Mesendoderm (in vitro differentiated cells): ENCODE measurements at regions not wholly inside any gene's neighbourhood (a gene's known extent, or its start where the extent isn't known, plus 50 kb on each side); places are given as distances from the start of the nearest gene placed in this dataset.
A peak's percentile ranks its signal among the peaks of the same experiment; 100 is the strongest.

Experiments used
- DNase-seq: peaks from one replicate; pipeline ENCODE4 v3.0.0; 2013
- H2AK5ac ChIP-seq: 2 replicates; pipeline ENCODE4 v1.6.1; 2013; ENCODE audit warnings: low read length, inconsistent platforms
- H2BK120ac ChIP-seq: 2 replicates; pipeline ENCODE4 v1.6.1; 2013; ENCODE audit warnings: low read depth, mild to moderate bottlenecking, low read length, moderate library complexity, mixed read lengths
- H2BK15ac ChIP-seq: replicated peaks from 2 replicates; pipeline ENCODE4 v1.6.1; 2013; ENCODE audit warnings: low read depth, mild to moderate bottlenecking, moderate library complexity
- H2BK5ac ChIP-seq: 2 replicates; pipeline ENCODE4 v1.6.1; 2013; ENCODE audit warnings: low read length, inconsistent platforms
- H3K18ac ChIP-seq: 2 replicates; pipeline ENCODE4 v1.6.1; 2013; ENCODE audit warnings: mild to moderate bottlenecking, low read length, mixed read lengths
- H3K23ac ChIP-seq: one replicate; pipeline ENCODE4 v1.6.1; 2013; ENCODE audit warnings: low read length
- H3K27ac ChIP-seq: 2 replicates; pipeline ENCODE4 v1.5.1; 2013; ENCODE audit warnings: low read depth, mild to moderate bottlenecking, inconsistent platforms, low read length, moderate library complexity
- H3K27me3 ChIP-seq: 2 replicates; pipeline ENCODE4 v1.6.1; 2013; ENCODE audit warnings: low read length, control low read depth, mild to moderate bottlenecking, inconsistent platforms; ENCODE audit not compliant: insufficient read depth, poor library complexity
- H3K36me3 ChIP-seq: 2 replicates; pipeline ENCODE4 v1.6.1; 2013; ENCODE audit warnings: low read length, inconsistent platforms; ENCODE audit not compliant: control insufficient read depth, insufficient read depth
- H3K4ac ChIP-seq: one replicate; pipeline ENCODE4 v1.6.1; 2013; ENCODE audit warnings: low read depth, mild to moderate bottlenecking, low read length, moderate library complexity
- H3K4me1 ChIP-seq: 2 replicates; pipeline ENCODE4 v1.6.1; 2013; ENCODE audit warnings: low read depth, low read length, inconsistent platforms; ENCODE audit not compliant: control insufficient read depth
- H3K4me2 ChIP-seq: 2 replicates; pipeline ENCODE4 v1.6.1; 2013; ENCODE audit warnings: low read length
- H3K4me3 ChIP-seq: 2 replicates; pipeline ENCODE4 v1.5.1; 2013; ENCODE audit warnings: mild to moderate bottlenecking, low read length
- H3K56ac ChIP-seq: one replicate; pipeline ENCODE4 v1.6.1; 2013; ENCODE audit warnings: low read length
- H3K79me1 ChIP-seq: 2 replicates; pipeline ENCODE4 v1.6.1; 2013; ENCODE audit warnings: low read length, inconsistent platforms
- H3K79me2 ChIP-seq: 2 replicates; pipeline ENCODE4 v1.6.1; 2013; ENCODE audit warnings: mild to moderate bottlenecking, low read length; ENCODE audit not compliant: control insufficient read depth, insufficient read depth
- H3K9ac ChIP-seq: 2 replicates; pipeline ENCODE4 v1.6.1; 2013; ENCODE audit warnings: low read length, inconsistent platforms
- H4K5ac ChIP-seq: one replicate; pipeline ENCODE4 v1.6.1; 2013; ENCODE audit warnings: low read length
- H4K8ac ChIP-seq: one replicate; pipeline ENCODE4 v1.6.1; 2013; ENCODE audit warnings: low read depth, mild to moderate bottlenecking, control low read depth, low read length, moderate library complexity
- WGBS: extraction: QIAGEN DNeasy Blood & Tissue Kit; methylation state at CpG from one replicate; pipeline ENCODE4 v1.1.7; 2013; ENCODE audit warnings: low lambda C conversion rate, missing lambda C conversion rate; ENCODE audit not compliant: insufficient coverage; ENCODE audit errors: extremely low coverage; 5-methylcytosine and 5-hydroxymethylcytosine counted together

DNA sequence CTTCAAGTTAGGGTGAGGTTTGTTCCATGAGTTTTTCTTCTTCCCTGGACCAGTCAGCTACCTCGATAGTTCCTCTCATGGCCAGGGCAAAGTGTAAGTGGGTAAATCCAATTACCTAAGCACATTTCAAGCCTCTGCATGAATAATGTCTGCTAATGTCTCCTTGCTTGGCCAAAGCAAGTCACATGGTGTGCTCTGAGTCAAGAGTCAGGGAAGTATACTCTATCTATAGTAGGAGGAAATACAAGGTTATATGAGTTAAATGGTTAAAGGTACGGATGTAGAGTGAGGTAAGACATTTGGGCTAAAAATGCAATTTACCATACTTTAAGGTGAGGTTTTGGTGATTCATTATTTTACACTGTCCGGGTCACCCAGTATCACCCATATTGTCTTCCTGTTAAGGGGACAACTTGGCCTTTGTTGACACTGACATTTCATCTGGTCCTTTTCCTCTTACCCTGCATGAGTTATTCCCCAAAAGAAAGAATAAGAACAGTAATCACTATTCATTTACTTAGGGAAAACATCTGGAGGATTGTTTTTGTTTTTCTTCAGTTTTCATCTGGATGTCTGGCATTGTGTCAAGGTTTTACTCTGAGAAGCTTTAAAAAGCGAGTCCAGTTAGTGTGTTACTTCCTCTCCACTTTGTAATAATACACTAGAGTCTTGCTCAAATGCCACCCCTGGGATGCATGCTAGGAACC, 405.5 kb downstream of the RND3 start:
- Histone ChIP-seq H3K18ac (no peak overlapping the region), H3K4me3 (no peak overlapping the region), H3K4me1 (no peaks in the 10 kb centered on the region), H2BK15ac (no peak overlapping the region), H3K36me3 (no peaks in the 10 kb centered on the region), H3K27ac (no peak overlapping the region), H2AK5ac (no peak overlapping the region), H4K8ac (no peak overlapping the region), H3K56ac (no peak overlapping the region), H3K27me3 (no peaks in the 10 kb centered on the region), H3K4me2 (no peak overlapping the region), H3K79me1 (no peaks in the 10 kb centered on the region), H3K23ac (no peak overlapping the region), H3K4ac (no peak overlapping the region), H3K9ac (no peak overlapping the region), H4K5ac (no peak overlapping the region), H2BK5ac (no peak overlapping the region), H3K79me2 (no peaks in the 10 kb centered on the region), H2BK120ac (no peak overlapping the region)
- no peak for DNase-seq
- WGBS: 100% methylated on average over 1 of the region's 4 CpGs

DNA sequence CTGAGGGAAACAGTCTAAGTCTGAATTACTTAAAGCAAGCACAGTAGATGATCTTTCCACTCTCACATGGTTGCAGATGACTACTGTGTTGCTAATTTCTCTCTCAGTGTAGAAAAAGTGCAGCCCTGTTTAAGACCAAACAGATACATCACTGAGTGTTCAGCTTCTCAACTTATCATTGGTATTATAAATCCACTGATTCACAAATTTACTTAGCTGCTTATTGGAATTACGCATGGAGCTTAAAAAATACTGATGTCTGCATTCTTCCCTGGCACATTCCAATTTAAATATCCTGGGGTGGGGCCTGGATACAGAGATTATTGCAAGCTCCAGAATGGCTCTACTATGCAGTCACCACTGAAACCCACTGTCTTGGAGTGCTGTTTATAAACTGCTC, 411.2 kb downstream of the RND3 start:
- H3K79me2 ChIP-seq: no peaks in the 10 kb centered on the region
- no peak for DNase-seq
- no peak overlapping the region for H3K4me2 ChIP-seq
- H3K27ac ChIP-seq: no peak overlapping the region
- no peaks in the 10 kb centered on the region for H3K27me3 ChIP-seq
- no peaks in the 10 kb centered on the region for H3K79me1 ChIP-seq
- no peak overlapping the region for H3K18ac ChIP-seq
- H3K56ac ChIP-seq: no peak overlapping the region
- H4K8ac ChIP-seq: no peak overlapping the region
- no peak overlapping the region for H3K4ac ChIP-seq
- no peak overlapping the region for H2BK120ac ChIP-seq
- H4K5ac ChIP-seq: no peak overlapping the region
- no peak overlapping the region for H3K4me3 ChIP-seq
- no peaks in the 10 kb centered on the region for H3K4me1 ChIP-seq
- no peak overlapping the region for H2AK5ac ChIP-seq
- no peak overlapping the region for H2BK15ac ChIP-seq
- no CpG with 5 or more reads among the region's 1 CpG for WGBS
- H2BK5ac ChIP-seq: no peak overlapping the region
- H3K9ac ChIP-seq: no peak overlapping the region
- H3K36me3 ChIP-seq: no peaks in the 10 kb centered on the region
- no peak overlapping the region for H3K23ac ChIP-seq

DNA sequence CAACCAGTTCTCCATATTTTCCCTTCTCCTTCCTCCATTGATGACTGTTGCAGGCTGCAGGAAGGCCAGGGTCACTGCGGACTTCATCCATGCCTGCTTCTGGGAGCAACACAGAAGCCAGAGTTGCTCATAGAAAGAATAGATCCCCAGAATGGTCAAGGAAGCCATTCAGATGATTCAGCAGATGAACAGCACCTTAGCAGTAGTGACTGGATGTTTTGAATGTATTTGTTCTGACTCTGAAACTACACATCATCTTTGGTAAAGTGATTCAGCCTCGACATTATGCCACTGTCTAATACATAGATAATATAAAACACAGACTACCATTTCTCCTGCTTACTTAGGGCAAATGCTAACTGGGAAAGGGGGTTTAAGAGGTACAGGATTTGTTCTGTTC, 411.6 kb downstream of the RND3 start:
- H3K4me3 ChIP-seq: no peak overlapping the region
- no peaks in the 10 kb centered on the region for H3K27me3 ChIP-seq
- no peak overlapping the region for H3K4ac ChIP-seq
- H3K18ac ChIP-seq: no peak overlapping the region
- DNase-seq: no peak
- H3K36me3 ChIP-seq: no peaks in the 10 kb centered on the region
- no peak overlapping the region for H3K56ac ChIP-seq
- H3K4me2 ChIP-seq: no peak overlapping the region
- no peak overlapping the region for H3K27ac ChIP-seq
- no peak overlapping the region for H3K23ac ChIP-seq
- H3K9ac ChIP-seq: no peak overlapping the region
- H4K5ac ChIP-seq: peak overlapping the region; percentile 56
- no CpG with 5 or more reads among the region's 2 CpGs for WGBS
- no peak overlapping the region for H2BK120ac ChIP-seq
- H2AK5ac ChIP-seq: no peak overlapping the region
- no peak overlapping the region for H2BK15ac ChIP-seq
- no peak overlapping the region for H4K8ac ChIP-seq
- no peak overlapping the region for H2BK5ac ChIP-seq
- H3K4me1 ChIP-seq: no peaks in the 10 kb centered on the region
- no peaks in the 10 kb centered on the region for H3K79me1 ChIP-seq
- H3K79me2 ChIP-seq: no peaks in the 10 kb centered on the region

DNA sequence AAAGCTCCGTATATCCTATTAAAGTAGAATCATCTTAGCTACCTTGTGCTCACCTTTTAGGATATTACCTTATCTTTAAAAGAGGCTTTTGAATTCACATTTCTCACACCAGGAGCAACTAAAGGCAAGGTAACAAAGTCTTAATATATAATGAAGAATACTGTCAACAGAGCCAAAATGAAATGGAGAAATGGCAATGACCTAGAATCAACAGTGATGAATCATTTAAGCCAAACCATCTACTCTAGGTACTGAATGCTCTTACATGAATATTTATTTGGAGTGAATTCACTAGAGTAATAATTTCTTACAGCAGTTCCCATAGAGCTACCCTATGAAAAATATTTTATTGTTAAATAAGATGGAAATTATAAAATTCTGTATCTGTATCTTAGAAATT, 421.0 kb downstream of the RND3 start:
- no peak overlapping the region for H3K27ac ChIP-seq
- no peak overlapping the region for H3K9ac ChIP-seq
- no peak overlapping the region for H4K5ac ChIP-seq
- no peak overlapping the region for H4K8ac ChIP-seq
- no peak overlapping the region for H2BK120ac ChIP-seq
- DNase-seq: no peak
- H3K36me3 ChIP-seq: no peaks in the 10 kb centered on the region
- no peak overlapping the region for H2BK15ac ChIP-seq
- no peak overlapping the region for H3K4ac ChIP-seq
- H2BK5ac ChIP-seq: no peak overlapping the region
- no peaks in the 10 kb centered on the region for H3K79me1 ChIP-seq
- H2AK5ac ChIP-seq: no peak overlapping the region
- H3K18ac ChIP-seq: no peak overlapping the region
- H3K27me3 ChIP-seq: no peaks in the 10 kb centered on the region
- no peak overlapping the region for H3K4me2 ChIP-seq
- no CpG with 5 or more reads among the region's 1 CpG for WGBS
- no peaks in the 10 kb centered on the region for H3K79me2 ChIP-seq
- H3K56ac ChIP-seq: no peak overlapping the region
- no peaks in the 10 kb centered on the region for H3K4me1 ChIP-seq
- no peak overlapping the region for H3K23ac ChIP-seq
- H3K4me3 ChIP-seq: no peak overlapping the region

DNA sequence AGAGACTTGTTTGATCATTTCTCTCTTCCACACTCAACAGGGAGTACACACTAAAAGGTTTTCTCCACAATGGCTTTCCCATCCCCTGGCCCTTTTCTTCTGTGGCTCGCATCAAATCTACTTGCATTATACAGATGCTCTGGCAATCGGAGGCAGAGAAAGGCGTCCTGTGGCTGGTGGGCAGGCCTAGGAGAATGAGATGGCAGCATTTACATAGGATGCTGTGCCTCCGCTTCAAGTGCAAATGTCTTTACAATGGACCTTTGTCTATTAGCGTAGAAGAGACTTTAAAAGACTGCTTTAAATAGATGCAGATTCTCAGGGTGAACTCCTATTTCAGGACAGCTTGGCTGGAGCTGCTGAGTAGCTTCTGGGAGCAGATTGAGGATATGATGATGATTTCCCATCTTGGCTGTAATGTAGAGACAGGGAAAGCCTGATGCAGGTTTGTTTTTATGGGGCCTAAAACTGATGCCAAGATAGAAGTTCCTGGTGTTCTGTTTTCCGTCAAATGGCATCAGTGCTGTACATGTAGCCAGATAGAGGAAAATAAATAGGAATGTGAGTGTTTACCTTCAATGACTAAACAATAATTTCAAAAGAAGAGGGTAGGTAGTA, 423.4 kb downstream of the RND3 start:
- DNase-seq: no peak
- Histone ChIP-seq H3K9ac (no peak overlapping the region), H3K36me3 (no peaks in the 10 kb centered on the region), H2AK5ac (no peak overlapping the region), H3K4me2 (no peak overlapping the region), H2BK120ac (no peak overlapping the region), H3K79me1 (no peaks in the 10 kb centered on the region), H3K27me3 (no peaks in the 10 kb centered on the region), H3K23ac (no peak overlapping the region), H4K8ac (no peak overlapping the region), H3K56ac (no peak overlapping the region), H2BK5ac (no peak overlapping the region), H3K4me3 (no peak overlapping the region), H3K27ac (no peak overlapping the region), H3K18ac (no peak overlapping the region), H3K4ac (no peak overlapping the region), H4K5ac (no peak overlapping the region), H3K79me2 (no peaks in the 10 kb centered on the region), H3K4me1 (no peaks in the 10 kb centered on the region), H2BK15ac (no peak overlapping the region)
- no CpG with 5 or more reads among the region's 6 CpGs for WGBS

DNA sequence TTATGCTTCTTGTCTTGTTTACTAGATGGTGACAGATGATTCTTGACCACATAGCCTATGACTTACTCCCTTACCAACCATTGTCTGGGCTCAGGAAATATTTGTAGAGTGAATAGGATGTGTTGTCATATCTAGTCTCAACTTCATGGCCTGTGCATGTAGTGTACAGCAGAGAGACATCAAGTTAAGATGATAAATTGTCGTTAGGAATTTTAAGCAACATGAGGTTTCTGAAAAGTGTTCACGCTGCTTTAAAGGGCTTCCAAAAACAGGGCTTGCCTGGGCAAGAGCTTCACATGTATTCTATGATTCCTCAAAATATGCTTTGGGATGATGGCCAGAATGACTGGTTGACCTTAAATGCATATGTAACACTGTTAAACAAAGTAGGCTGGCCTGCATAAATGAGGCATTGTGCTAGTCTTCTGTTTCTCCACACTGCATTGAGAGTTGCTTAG, 424.0 kb downstream of the RND3 start:
- Histone ChIP-seq H2BK5ac (no peak overlapping the region), H3K4me3 (no peak overlapping the region), H3K4me2 (no peak overlapping the region), H3K9ac (no peak overlapping the region), H3K4me1 (no peaks in the 10 kb centered on the region), H2AK5ac (no peak overlapping the region), H3K79me2 (no peaks in the 10 kb centered on the region), H3K36me3 (no peaks in the 10 kb centered on the region), H3K4ac (no peak overlapping the region), H3K56ac (no peak overlapping the region), H3K27ac (no peak overlapping the region), H4K5ac (no peak overlapping the region), H4K8ac (no peak overlapping the region), H3K27me3 (no peaks in the 10 kb centered on the region), H3K18ac (no peak overlapping the region), H3K79me1 (no peaks in the 10 kb centered on the region), H3K23ac (no peak overlapping the region), H2BK15ac (no peak overlapping the region), H2BK120ac (no peak overlapping the region)
- no peak for DNase-seq
- no CpG with 5 or more reads among the region's 2 CpGs for WGBS
